GM12892 (cell line): ENCODE measurements at regions not wholly inside any gene's neighbourhood (a gene's known extent, or its start where the extent isn't known, plus 50 kb on each side); places are given as distances from the start of the nearest gene placed in this dataset.

Source experiments
- DNase-seq: peaks from one replicate; pipeline ENCODE4 v3.0.0; 2011; ENCODE audit not compliant: insufficient read length
- FAIRE-seq: peaks from 2 replicates; lab custom pipeline; 2011; peaks lifted over from hg19 to GRCh38; lab: Jason Lieb, UNC
- POLR2A ChIP-seq: IDR thresholded peaks from 2 replicates; pipeline ENCODE4 v1.6.1; 2011; ENCODE audit warnings: low read depth, low read length, control low read depth
- POLR2AphosphoS5 ChIP-seq: IDR thresholded peaks from 2 replicates; pipeline ENCODE4 v1.6.1; 2011; ENCODE audit warnings: low read depth, low read length, control low read depth
- TAF1 ChIP-seq: IDR thresholded peaks from 2 replicates; pipeline ENCODE4 v1.6.1; 2011; ENCODE audit warnings: low read depth, mild to moderate bottlenecking, control low read depth, low read length, borderline replicate concordance

GRCh38 chr13:64849196-64849595 is 2380.9 kb downstream of the PCDH9 start:
- DNase-seq (no peak), FAIRE-seq (no peak)
- no peak for TF ChIP-seq TAF1
- no peak for TF ChIP-seq POLR2A
- TF ChIP-seq POLR2AphosphoS5: no peak

GRCh38 chr13:64847767-64848166 is 2382.4 kb downstream of the PCDH9 start:
- TF ChIP-seq POLR2A (no peak), TAF1 (no peak), POLR2AphosphoS5 (no peak)
- FAIRE-seq: no peak
- DNase-seq: no peak

GRCh38 chr13:64845110-64845509 is 2385.0 kb downstream of the PCDH9 start:
- DNase-seq: no peak
- FAIRE-seq: no peak
- no peak for TF ChIP-seq POLR2A
- TF ChIP-seq TAF1: no peak
- TF ChIP-seq POLR2AphosphoS5: no peak

GRCh38 chr13:64819081-64819480 is 2411.1 kb downstream of the PCDH9 start:
- FAIRE-seq (no peak), DNase-seq (no peak)
- TF ChIP-seq POLR2AphosphoS5 (no peak), POLR2A (no peak)

- TF ChIP-seq TAF1 (no peak), POLR2A (no peak), POLR2AphosphoS5 (no peak)
- FAIRE-seq (no peak), DNase-seq (no peak)
Measured at GRCh38 chr13:64817691-64818090, 2412.4 kb downstream of the PCDH9 start.

GRCh38 chr13:64810750-64811149 is 2419.4 kb downstream of the PCDH9 start:
- DNase-seq (no peak), FAIRE-seq (no peak)
- no peak for TF ChIP-seq TAF1
- TF ChIP-seq POLR2A: no peak
- no peak for TF ChIP-seq POLR2AphosphoS5

- FAIRE-seq: no peak
- TF ChIP-seq POLR2A (no peak), TAF1 (no peak), POLR2AphosphoS5 (no peak)
Measured at GRCh38 chr13:64808704-64809103, 2421.4 kb downstream of the PCDH9 start.

GRCh38 chr13:64801768-64802167 is 2428.4 kb downstream of the PCDH9 start:
- FAIRE-seq: no peak
- no peak for DNase-seq
- TF ChIP-seq POLR2A (no peak), TAF1 (no peak), POLR2AphosphoS5 (no peak)

More at GRCh38 chr13:64808704-64809103, 2421.4 kb downstream of the PCDH9 start:
- DNase-seq: no peak

GRCh38 chr13:64798422-64798821 is 2431.7 kb downstream of the PCDH9 start:
- FAIRE-seq: no peak
- no peak for DNase-seq
- no peak for TF ChIP-seq POLR2AphosphoS5
- TF ChIP-seq POLR2A: no peak
- no peak for TF ChIP-seq TAF1

GRCh38 chr13:64793592-64793991 is 2436.5 kb downstream of the PCDH9 start:
- FAIRE-seq (no peak), DNase-seq (no peak)
- TF ChIP-seq TAF1: no peak
- TF ChIP-seq POLR2A: no peak
- no peak for TF ChIP-seq POLR2AphosphoS5

- TF ChIP-seq POLR2AphosphoS5 (no peak), POLR2A (no peak), TAF1 (no peak)
- DNase-seq (no peak), FAIRE-seq (no peak)
Measured at GRCh38 chr13:64793131-64793530, 2437.0 kb downstream of the PCDH9 start.

GRCh38 chr13:64791373-64791772 is 2438.8 kb downstream of the PCDH9 start:
- FAIRE-seq (no peak), DNase-seq (no peak)
- TF ChIP-seq POLR2A (no peak), POLR2AphosphoS5 (no peak), TAF1 (no peak)

- DNase-seq (no peak), FAIRE-seq (no peak)
- TF ChIP-seq POLR2AphosphoS5: no peak
- no peak for TF ChIP-seq POLR2A
- no peak for TF ChIP-seq TAF1
Measured at GRCh38 chr13:64782466-64782865, 2447.7 kb downstream of the PCDH9 start.

- no peak for FAIRE-seq
- TF ChIP-seq POLR2AphosphoS5 (no peak), TAF1 (no peak), POLR2A (no peak)
- DNase-seq: no peak
Measured at GRCh38 chr13:64778002-64778401, 2452.1 kb downstream of the PCDH9 start.
